HT-29 (cell line): ENCODE measurements at regions not wholly inside any gene's neighbourhood (a gene's known extent, or its start where the extent isn't known, plus 50 kb on each side); places are given as distances from the start of the nearest gene placed in this dataset.
A peak's percentile ranks its signal among the peaks of the same experiment; 100 is the strongest.

ENCODE experiments used
- DNase-seq: peaks from one replicate; pipeline ENCODE4 v3.0.0-alpha.2; 2015; ENCODE audit warnings: low spot score

DNA sequence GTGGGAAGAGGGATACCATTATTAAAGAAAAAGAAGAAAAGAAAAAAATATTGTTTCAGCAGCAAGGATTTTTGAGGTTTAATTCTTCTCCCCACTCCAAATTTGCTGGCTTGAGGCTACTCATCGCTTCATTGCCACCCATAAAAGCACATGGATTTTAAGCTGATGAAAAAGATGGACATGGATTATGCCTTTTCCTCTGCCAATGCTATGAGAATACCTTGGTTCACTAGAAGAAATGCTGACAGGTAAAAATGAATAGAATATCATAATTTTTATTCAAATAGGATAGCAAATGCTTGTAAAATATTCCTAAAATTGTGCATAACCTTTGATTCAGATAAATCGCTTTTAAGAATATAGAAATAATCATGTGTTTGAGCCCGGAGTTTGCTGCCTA, 289.7 kb upstream of the DPYD start:
- DNase-seq: no peak

DNA sequence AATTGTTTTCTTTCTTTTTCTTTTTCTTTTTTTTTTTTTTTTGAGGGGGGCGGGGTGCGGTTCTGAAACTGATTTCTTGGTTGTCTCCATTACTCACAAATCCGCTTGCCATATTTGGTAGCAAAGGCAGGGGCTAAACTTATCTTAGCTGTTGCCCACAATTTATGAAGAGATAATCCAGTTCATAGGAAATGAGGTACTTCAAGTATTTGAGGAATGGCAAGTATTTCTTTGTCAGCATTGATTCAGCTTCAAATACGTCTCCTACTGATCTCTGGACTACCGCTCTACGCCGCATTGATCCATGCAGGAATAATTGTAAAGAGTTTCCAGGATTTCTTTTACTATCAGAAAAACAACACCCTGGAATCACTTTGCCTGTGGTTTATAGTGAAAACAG, 289.2 kb upstream of the DPYD start:
- no peak for DNase-seq

DNA sequence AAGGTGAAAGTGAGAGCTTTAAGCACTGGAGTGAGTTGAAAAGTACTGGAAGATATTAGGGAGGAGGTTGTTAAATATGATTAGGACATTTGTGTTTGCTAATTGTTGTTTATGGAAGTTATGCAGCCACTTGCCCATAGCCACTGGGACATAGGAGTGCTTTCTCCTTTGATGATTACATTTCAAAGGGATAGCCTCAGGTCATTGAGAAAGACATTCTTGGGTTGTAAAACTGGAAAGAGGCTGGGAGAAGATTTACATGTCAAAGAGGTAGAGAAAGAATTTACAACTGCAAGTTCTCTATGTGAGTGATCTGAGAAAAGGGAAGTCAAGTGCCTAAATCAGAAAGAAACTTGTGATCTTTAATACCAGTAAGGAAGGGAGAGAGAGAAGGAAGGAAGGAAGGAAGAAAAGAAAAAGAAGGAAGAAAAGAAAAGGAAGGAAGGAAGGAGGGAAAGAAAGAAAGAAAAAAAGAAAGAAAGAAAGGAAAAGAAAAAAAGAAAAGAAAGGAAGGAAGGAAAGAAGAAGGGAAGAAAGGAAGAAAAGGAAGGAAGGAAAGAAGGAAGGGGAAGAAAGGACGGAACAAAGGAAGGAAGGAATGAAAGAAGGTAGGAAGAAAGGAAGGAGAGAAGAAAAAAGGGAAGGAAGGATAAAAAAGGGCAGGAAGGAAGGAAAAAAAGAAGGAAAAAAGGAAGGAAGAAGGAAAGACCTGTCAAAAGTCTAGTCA, 284.6 kb upstream of the DPYD start:
- no peak for DNase-seq

DNA sequence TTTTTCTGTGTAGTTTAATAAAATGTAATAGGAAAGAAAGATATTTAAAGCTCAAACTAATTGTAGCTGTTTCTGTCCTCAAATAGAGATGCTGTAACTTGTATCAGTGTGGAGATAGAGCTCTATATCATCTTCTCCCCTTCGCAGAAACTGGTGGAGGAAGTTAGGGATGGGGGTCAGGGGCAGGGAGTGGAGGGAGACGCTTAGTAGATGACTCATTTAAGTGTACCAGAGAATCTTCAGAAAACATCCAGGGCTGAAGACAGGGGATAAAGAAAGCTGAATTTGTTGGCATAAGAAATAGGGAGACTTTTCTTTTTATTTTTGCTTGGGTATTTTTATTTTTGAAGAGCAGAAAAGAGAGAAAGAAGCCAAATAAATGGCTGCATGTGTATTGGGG, 282.6 kb upstream of the DPYD start:
- DNase-seq: no peak

DNA sequence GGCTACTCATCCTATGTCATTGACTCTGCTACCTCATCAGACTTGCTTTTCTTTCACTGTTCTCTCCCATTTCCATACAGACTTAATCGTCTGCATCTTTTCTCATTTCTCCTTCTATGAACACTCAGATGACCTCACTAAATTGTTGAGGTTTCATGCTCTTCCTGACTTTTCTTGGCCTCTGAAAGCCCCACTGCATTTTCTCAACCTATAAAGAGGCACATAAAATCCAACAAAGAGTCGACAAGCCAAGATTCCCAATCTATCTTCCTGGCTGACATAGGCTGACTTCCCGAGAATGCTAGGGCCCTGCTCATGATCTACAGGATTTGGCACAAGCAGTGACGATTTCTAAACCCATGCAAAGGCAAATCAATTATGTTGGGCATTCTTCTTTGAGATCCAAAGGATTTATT, 280.8 kb upstream of the DPYD start:
- DNase-seq: no peak

DNA sequence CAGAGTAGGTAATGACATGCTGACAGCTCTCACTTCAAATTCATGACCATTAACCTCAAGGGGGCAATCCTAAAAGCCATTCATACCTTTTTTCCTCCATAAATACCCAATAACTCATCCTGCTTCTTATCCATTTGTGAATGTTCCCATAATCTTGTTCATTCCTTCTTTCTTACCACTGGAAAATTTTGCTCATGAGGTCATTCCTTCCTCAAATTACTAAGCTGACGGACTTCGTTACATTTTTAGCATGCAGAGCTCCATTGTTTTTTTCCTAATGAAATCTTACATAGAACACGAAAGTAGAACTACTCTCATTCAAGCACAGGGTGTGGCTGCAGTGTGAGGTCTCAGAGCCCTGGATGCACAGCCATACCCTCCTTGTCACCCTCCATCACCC, 276.5 kb upstream of the DPYD start:
- no peak for DNase-seq

DNA sequence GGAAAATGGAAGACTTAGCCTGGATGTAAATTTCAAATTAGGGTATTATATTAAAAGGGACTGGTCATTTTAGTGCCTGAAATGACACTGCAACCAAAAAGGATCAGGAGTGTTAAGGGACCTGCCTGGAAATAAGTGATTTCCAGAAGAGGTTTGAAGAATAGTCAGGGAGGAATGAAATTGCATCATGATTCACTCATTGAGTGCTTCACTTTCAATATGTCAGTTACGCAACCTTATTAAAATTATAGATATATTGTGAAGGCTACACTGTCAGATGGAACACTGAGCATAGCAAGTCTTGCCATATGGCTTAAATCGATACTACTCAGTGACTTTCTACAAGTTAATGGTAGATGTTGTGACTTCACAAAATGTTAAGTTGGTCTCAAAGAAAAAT, 275.2 kb upstream of the DPYD start:
- no peak for DNase-seq

DNA sequence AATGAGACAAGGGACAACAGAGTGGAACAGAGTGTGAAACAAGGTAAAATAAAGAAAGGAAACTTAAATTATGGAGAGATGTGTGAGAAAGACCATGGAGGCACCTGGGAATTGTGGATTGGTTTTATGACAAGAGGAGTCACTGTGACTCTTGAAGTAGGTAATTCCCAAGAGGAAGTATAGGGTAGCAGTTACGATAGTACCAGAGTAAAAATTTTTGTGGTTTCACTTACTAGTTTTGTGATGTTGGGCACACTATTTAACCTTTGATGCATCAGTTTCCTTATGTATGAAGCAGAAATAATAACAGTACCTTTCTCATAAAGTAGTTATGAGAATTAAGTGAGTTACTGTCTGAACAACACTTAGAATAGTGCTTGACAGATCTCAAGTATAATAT, 267.9 kb upstream of the DPYD start:
- no peak for DNase-seq

DNA sequence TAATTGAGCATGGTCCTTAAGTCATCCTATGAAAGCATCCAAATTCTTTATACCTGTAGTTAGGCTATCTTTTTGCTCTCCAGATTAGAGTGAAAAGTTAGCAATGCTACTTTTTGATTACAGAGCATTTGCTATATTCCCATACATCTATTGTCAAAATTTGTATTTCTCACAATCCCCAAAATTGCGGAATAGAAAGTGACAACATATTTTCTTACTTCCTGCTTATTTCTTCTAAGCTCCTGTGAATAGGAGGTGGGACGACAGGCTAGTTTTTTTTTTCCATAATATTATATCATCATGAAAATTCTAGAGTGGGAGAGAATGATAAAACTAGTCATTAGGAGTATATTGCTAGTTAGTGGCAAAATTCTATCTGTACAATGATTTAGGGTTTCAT, 264.0 kb upstream of the DPYD start:
- DNase-seq: no peak

DNA sequence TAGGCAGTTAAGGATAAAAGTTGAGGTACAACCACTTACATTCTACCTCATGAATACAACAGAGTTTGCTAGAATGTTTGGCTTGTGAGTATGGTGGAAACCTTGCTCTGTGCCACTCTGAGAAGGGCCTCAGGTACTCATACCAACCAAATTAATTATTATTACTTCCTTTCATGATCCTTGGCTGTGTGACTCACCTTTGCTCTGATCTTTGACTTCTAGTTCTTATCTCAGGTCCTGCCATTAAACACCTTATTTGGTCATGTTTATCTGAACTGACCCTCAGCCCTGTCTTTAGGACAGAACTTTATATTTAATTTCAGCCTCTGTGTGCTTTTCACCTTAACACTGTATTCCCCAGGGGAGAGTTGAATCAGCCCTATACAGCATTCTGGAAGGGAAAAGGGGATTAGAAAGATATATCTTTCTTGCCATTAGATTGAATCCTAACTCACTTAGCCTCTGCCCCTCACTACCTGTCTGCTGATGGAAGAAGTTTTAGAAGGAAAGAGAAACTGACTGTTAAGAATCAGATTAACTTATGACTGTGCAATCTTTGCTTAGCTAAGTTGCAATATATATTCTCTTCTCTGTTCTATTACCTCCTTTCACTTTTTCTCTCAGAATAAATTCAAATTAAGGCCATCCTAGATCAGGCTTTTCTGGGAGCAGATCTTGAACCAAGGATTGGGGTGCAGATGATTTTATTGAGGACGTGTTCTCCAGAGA, 260.4 kb upstream of the DPYD start:
- DNase-seq: peak; percentile 4

DNA sequence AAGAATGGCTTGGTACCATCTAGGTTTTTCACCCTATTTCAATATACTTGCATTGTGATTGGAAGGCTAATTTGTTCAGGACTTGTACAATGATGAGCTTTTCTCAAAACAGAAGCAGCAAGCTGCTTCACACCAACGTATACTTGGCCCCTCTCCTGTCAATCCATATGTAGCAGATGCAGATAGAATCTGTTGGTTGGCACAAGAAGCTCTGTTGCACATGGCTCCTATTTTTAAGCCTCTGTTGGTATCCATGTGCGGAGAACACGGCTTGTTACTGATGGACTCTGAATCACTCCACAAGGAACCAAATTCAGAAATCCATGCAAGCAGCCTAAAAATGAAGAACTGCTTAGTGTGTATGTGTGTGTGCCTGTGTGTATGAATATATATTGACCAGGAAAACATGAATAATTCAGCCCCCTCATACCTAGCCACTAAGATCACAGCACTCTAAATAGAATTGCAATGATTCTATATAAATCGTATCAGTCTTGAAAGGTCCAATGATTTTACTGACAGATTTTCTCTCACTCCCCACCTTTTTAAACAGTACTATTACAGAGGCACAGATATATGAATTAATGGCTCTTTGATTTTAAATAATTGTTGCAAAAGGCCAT, 258.4 kb upstream of the DPYD start:
- no peak for DNase-seq

DNA sequence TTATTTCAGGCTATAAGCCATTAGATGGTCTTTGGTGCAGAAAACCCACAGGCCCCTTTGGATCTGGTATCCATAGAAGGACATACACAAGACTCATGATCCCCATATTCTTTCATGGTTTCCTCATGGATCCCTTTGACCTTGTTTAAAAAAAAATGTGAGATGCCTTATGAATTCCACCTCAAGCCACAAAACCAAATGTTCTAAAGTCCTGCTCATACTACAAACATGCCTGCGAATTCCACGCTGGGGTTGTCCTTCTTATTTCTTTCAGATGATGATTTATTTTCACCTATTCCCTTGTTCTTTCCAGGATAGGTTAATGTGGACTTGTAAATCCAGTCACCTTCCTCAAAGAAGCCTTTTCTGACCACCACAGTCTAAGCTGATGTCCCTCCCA, 256.9 kb upstream of the DPYD start:
- DNase-seq: peak; percentile 5

DNA sequence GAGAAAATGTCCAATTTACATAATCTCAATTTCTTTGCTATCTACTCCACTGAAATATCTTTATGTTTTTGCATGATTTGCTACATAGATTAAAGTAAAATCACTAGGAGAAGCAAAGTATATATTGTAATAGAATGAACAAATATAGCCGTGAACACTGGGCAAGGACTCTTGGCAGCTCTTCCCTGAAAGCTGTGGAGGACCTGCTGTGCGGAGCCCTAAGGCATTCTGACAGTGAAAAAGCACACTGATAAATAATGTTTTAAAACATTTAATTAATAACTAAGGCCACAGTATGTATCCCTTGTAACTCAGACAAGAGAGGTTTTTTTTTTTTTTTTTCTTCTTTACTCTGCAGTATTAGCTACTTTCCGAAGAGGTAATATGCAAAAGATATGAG, 256.1 kb upstream of the DPYD start:
- no peak for DNase-seq

DNA sequence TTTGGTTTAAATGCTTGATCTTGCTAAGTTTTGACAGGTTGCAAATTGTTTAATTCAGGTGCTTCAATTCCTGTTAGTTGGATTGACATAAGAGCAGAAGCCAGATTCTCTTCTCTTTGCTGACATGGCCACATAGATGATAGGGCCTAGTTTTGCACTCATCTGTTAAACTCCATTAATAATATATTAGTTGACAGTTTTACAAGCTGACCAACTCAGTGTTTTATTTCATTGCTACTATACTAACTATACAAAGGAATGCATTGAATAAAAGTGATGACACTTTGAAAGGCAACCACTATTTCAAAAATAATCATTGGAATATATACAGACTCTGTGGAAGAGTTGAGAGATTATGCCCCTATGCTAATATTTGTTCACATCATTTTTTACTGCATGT, 255.6 kb upstream of the DPYD start:
- DNase-seq: no peak

DNA sequence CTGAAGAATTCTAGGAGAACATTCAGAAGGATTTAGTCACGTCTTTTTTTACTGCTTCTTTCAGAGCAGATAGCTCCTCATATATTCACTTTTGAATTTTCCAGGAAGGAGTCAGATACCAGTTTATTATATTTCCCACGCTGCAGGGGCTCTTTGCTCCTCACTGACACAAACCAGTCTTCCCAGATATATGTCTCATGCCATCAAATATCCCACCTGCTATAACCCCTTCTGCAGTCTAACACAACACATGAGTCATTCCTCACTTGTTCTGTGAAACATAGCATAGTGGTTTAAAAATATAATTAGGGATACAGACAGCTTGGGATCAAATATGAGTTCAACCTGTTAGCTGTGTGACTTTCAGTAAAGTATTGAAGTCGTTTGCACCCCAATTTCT, 251.7 kb upstream of the DPYD start:
- no peak for DNase-seq

DNA sequence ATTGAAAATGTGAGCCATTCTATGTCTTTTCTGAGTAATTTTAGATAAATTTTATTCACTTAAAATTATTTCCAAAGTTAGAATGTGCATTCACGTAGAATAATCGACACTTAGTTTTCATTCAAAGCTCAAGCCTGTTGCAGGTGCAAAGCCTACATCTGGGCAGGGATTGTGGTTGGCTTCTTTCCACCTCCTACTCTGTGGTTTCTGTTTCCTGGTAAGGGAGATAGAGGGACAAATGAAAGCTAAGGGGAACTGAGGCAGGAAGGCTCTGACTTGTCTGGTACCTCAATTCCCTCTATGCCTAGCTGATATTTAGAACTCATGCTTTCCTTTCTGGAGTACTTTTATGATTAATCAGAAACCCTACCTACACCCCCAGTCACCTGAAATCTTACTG, 251.2 kb upstream of the DPYD start:
- DNase-seq: no peak

DNA sequence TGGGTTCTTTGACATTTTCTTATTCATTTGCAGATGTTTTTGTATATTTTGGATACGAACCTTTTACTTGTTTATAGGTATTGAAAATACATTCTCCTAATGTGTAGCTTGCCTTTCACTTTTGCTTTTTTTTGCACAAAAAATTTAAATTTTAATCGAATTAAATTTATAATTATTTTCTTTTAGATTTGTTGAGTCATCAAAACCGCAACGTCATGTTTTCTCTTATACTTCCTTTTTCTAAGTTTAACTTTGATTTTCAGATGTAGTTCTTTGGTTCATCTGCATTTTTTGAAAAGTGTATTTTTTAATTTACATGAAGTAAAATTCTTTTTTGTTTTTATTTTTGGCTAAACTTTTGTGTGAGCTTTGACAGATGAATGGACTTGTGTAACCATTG, 243.7 kb upstream of the DPYD start:
- DNase-seq: no peak

DNA sequence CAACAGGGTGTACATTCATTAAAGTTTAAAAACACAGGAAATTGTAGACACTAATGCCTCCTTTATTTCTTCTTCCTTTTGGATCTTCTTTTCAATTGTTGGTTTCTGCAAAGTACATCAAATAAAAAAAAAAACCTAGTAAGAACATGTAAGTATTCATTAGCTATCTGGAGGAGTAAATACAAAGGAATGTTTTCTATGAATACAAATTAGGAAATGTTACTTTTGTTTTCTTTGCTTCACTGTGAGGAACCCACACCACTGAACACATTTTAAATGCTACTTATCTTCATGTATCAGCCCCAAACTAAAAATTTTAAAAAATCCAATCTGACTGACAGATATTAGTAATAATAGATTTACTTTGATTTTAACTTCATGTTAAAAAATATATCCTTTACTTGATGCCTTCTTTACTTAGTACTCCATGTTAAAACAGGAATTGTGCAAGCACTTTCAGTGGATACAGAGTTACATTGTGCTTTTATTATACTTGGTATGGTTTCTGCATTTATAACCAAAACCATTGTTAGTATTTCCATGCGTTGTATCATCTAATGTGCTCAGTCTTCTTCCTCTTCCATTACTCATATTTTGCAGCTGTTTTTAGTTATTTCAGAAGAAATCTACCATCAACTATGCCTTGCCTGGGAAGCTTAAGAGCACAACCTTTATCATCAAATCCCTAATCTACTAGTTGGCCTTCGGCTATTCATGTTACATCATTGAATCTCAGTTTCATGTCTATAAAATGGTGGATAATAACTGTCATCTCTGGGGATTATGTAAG, 236.9 kb upstream of the DPYD start:
- no peak for DNase-seq

DNA sequence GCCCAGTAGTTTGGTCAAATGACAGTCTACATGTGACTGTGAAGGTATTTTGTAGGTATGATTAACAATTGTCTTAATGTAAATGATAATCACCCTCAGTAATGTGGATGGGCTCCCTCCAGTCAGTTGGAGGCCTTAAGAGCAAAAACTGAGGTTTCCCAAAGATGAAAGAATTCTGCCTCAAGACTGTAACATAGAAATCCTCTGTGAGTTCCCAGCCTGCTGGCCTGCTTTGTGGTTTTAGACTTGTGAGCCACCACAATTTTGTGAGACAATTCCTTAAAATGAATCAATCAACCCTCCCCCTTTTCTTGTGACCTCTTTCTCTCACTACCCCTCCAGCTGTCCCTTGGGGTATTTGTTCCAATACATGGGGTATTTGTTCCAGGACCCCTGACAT, 226.4 kb upstream of the DPYD start:
- no peak for DNase-seq

DNA sequence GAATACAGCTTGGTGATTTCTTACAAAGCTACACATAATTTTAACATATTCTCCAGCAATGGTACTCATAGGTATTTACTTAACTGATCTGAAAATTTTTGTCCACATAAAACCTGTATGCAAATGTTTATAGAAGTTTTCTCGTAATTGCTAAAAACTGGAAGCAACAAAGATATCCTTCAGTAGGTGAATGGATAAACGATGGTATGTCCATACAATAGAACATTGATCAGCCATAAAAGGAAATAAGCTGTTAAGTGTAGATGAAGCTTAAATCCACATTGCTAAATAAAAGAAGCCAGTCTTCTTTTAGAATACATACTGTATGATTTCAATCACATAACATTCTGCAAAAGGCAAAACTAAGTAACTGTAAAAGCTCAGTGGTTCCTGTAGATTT, 224.8 kb upstream of the DPYD start:
- no peak for DNase-seq

DNA sequence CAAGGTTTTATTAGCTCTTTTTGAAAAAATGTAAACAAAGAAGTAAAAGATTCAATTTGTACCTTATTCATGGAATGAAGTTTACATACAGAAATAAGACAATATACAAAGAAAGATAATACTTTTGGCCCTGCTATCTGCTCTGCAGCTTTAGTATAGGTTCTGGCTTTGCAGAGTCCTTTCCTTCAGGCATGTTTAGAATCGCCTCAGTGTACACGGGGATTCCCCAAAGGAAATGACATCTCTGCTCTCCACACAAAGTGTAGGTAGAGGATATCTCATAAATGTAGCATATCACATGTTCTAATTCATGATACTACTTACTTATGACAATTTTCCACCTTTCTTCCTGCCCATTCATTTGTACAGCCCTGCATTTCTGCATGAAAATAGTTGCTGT, 222.6 kb upstream of the DPYD start:
- no peak for DNase-seq

DNA sequence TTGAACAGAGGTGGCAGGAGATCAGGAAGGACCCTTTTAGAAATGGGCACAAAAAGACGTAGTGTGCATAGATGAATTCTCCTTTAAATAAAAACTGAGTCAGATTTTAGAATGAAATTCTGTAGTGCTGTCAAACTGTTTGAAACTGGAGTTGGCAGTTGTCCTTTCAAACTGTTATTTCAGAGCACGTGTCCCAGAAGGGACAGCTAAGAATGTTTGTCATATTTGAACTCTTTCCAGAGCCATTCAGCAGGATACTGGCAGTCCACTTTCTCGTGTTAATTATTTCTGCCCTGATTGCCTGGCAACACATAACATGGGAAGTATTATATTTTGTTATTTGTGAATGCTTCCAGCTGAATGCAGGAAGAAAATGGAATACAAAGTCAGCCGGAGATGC, 212.3 kb upstream of the DPYD start:
- DNase-seq: no peak
